ENCODE measurements at regions not wholly inside any gene's neighbourhood (a gene's known extent, or its start where the extent isn't known, plus 50 kb on each side); places are given as distances from the start of the nearest gene placed in this dataset.
A peak's percentile ranks its signal among the peaks of the same experiment; 100 is the strongest.

DNA sequence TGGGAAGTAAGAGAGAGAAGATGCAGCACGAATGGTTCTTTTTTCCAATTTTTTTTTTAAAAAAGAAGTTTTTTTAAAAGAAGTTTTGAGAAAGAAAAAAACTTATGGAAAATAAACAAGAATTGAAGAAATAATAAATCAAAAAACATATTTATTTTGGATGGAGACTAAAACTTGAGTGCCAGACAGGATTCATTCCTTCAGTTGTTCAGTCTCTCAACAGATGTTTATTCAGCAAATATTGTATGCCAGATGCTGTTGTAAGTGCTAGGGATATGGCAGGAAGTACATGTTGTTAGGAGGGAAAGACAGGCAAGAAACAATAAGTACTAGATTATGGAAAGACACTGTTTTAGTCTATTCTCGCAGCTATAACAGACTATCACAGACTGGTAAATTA, 750.7 kb upstream of the PHF14 start:
- Histone ChIP-seq H3K79me2 (ENCODE audit: control insufficient read depth, insufficient read depth, low read length) (no peaks in the 10 kb centered on the region), H2AK5ac (ENCODE audit: low read length) (no peak overlapping the region), H3K56ac (ENCODE audit: low read length) (no peak overlapping the region), H4K8ac (ENCODE audit: low read depth, low read length) (no peak overlapping the region), H2BK5ac (ENCODE audit: low read length) (no peak overlapping the region), H3K4ac (ENCODE audit: low read depth, low read length) (no peak overlapping the region), H3K18ac (ENCODE audit: low read length) (no peak overlapping the region), H3K36me3 (ENCODE audit: control insufficient read depth, insufficient read depth, low read length) (no peaks in the 10 kb centered on the region), H4K5ac (ENCODE audit: low read length) (no peak overlapping the region), H3K9ac (ENCODE audit: low read length) (no peak overlapping the region), H3K4me1 (ENCODE audit: control insufficient read depth, low read depth, low read length) (no peaks in the 10 kb centered on the region), H3K4me2 (ENCODE audit: low read length) (no peak overlapping the region), H3K4me3 (ENCODE audit: low read length) (no peak overlapping the region), H3K27ac (ENCODE audit: low read depth, low read length) (no peak overlapping the region), H2BK15ac (replicated peaks; ENCODE audit: low read depth) (no peak overlapping the region), H3K27me3 (ENCODE audit: insufficient read depth, low read length, poor library complexity) (no peaks in the 10 kb centered on the region), H3K23ac (ENCODE audit: low read length) (no peak overlapping the region), H2BK120ac (ENCODE audit: low read depth, low read length) (no peak overlapping the region), H3K79me1 (ENCODE audit: low read length) (no peaks in the 10 kb centered on the region)
- WGBS (ENCODE audit: extremely low coverage, insufficient coverage, low lambda C conversion rate): 100% methylated on average over 1 of the region's 2 CpGs
- DNase-seq: no peak

DNA sequence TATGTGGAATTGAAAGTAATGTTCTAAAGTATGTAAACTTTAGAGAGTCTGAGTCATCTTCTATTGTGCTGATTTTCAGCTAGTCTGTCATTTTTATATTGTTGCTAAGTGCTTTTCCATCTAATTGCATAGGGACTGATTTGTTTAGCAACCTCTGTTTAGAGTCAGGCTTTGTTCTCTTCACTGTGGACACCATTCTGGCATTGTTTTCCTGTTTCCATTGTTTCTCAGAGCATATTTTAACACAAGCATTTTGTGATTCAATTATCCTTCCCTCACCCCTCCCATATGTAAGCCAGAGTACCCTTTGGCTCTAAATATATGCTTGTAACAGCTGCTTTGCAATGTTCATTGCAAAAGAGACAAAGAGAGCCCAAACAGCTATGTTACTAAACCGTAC, 748.4 kb upstream of the PHF14 start:
- Histone ChIP-seq H2BK120ac (ENCODE audit: low read depth, low read length) (no peak overlapping the region), H3K4me2 (ENCODE audit: low read length) (no peak overlapping the region), H3K4me1 (ENCODE audit: control insufficient read depth, low read depth, low read length) (no peaks in the 10 kb centered on the region), H3K23ac (ENCODE audit: low read length) (no peak overlapping the region), H3K27me3 (ENCODE audit: insufficient read depth, low read length, poor library complexity) (no peaks in the 10 kb centered on the region), H2AK5ac (ENCODE audit: low read length) (no peak overlapping the region), H4K5ac (ENCODE audit: low read length) (no peak overlapping the region), H3K56ac (ENCODE audit: low read length) (no peak overlapping the region), H3K4me3 (ENCODE audit: low read length) (no peak overlapping the region), H3K9ac (ENCODE audit: low read length) (no peak overlapping the region), H3K36me3 (ENCODE audit: control insufficient read depth, insufficient read depth, low read length) (no peaks in the 10 kb centered on the region), H3K79me2 (ENCODE audit: control insufficient read depth, insufficient read depth, low read length) (no peaks in the 10 kb centered on the region), H2BK5ac (ENCODE audit: low read length) (no peak overlapping the region), H3K18ac (ENCODE audit: low read length) (no peak overlapping the region), H3K27ac (ENCODE audit: low read depth, low read length) (no peak overlapping the region), H2BK15ac (replicated peaks; ENCODE audit: low read depth) (no peak overlapping the region), H4K8ac (ENCODE audit: low read depth, low read length) (no peak overlapping the region), H3K79me1 (ENCODE audit: low read length) (no peaks in the 10 kb centered on the region), H3K4ac (ENCODE audit: low read depth, low read length) (no peak overlapping the region)
- WGBS (ENCODE audit: extremely low coverage, insufficient coverage, low lambda C conversion rate): no CpG with 5 or more reads among the region's 1 CpG
- no peak for DNase-seq

DNA sequence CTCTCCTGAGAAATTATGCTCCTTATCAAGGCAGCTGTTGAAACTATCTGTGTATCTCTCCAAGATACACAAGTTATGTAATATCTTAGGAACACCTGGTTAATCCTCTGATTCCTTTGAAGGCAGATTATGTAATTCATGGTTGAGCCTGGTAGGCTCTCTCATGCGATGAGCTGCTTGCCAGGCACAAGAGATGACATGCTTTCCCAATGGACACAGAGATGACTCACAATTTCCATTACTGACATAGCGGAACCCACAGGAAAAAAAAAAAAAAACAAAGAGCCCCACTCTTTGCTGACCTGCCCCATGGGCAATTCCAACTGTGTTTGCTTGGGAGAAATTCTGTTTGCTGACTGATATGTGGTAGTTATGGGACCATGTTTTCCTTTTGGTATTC, 736.4 kb upstream of the PHF14 start:
- H3K18ac ChIP-seq (ENCODE audit: low read length): no peak overlapping the region
- no peak overlapping the region for H3K23ac ChIP-seq (ENCODE audit: low read length)
- H3K4ac ChIP-seq (ENCODE audit: low read depth, low read length): no peak overlapping the region
- no peaks in the 10 kb centered on the region for H3K27me3 ChIP-seq (ENCODE audit: insufficient read depth, low read length, poor library complexity)
- H2BK15ac ChIP-seq (replicated peaks; ENCODE audit: low read depth): no peak overlapping the region
- H3K4me1 ChIP-seq (ENCODE audit: control insufficient read depth, low read depth, low read length): peaks cover 2% of the 10 kb centered on the region
- H3K36me3 ChIP-seq (ENCODE audit: control insufficient read depth, insufficient read depth, low read length): no peaks in the 10 kb centered on the region
- H3K9ac ChIP-seq (ENCODE audit: low read length): no peak overlapping the region
- H3K4me3 ChIP-seq (ENCODE audit: low read length): no peak overlapping the region
- no peak overlapping the region for H2AK5ac ChIP-seq (ENCODE audit: low read length)
- H3K4me2 ChIP-seq (ENCODE audit: low read length): no peak overlapping the region
- no peak overlapping the region for H3K56ac ChIP-seq (ENCODE audit: low read length)
- H3K27ac ChIP-seq (ENCODE audit: low read depth, low read length): no peak overlapping the region
- H3K79me2 ChIP-seq (ENCODE audit: control insufficient read depth, insufficient read depth, low read length): no peaks in the 10 kb centered on the region
- no peak overlapping the region for H2BK120ac ChIP-seq (ENCODE audit: low read depth, low read length)
- H3K79me1 ChIP-seq (ENCODE audit: low read length): no peaks in the 10 kb centered on the region
- DNase-seq: peak; percentile 73
- no peak overlapping the region for H4K8ac ChIP-seq (ENCODE audit: low read depth, low read length)
- no peak overlapping the region for H4K5ac ChIP-seq (ENCODE audit: low read length)
- no peak overlapping the region for H2BK5ac ChIP-seq (ENCODE audit: low read length)
- WGBS (ENCODE audit: extremely low coverage, insufficient coverage, low lambda C conversion rate): no CpG with 5 or more reads among the region's 2 CpGs

DNA sequence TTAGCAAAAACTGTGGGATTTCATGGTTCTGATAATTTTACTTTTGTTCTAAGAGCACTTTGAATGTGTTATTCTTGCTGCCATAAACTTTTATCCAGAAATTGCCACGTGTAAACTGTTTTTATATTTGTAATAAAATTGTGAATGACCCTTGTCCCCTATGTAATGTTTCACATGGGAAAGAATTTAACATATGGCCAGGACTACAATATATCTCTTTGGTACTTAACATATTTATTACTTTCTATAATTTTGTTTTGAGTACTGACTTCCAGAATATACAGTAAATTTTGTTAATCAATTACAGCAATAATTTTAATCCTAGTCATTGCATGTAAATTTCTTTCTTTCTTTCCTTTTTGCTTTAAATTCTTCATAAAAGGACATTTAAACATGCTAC, 735.0 kb upstream of the PHF14 start:
- Histone ChIP-seq H4K8ac (ENCODE audit: low read depth, low read length) (no peak overlapping the region), H3K9ac (ENCODE audit: low read length) (no peak overlapping the region), H3K4me3 (ENCODE audit: low read length) (no peak overlapping the region), H2BK5ac (ENCODE audit: low read length) (no peak overlapping the region), H3K27me3 (ENCODE audit: insufficient read depth, low read length, poor library complexity) (no peaks in the 10 kb centered on the region), H3K79me2 (ENCODE audit: control insufficient read depth, insufficient read depth, low read length) (no peaks in the 10 kb centered on the region), H2BK15ac (replicated peaks; ENCODE audit: low read depth) (no peak overlapping the region), H3K36me3 (ENCODE audit: control insufficient read depth, insufficient read depth, low read length) (no peaks in the 10 kb centered on the region), H2BK120ac (ENCODE audit: low read depth, low read length) (no peak overlapping the region), H2AK5ac (ENCODE audit: low read length) (no peak overlapping the region), H3K4ac (ENCODE audit: low read depth, low read length) (no peak overlapping the region), H4K5ac (ENCODE audit: low read length) (no peak overlapping the region), H3K4me1 (ENCODE audit: control insufficient read depth, low read depth, low read length) (peaks cover 2% of the 10 kb centered on the region), H3K56ac (ENCODE audit: low read length) (no peak overlapping the region), H3K27ac (ENCODE audit: low read depth, low read length) (no peak overlapping the region), H3K79me1 (ENCODE audit: low read length) (no peaks in the 10 kb centered on the region), H3K18ac (ENCODE audit: low read length) (no peak overlapping the region), H3K4me2 (ENCODE audit: low read length) (no peak overlapping the region), H3K23ac (ENCODE audit: low read length) (no peak overlapping the region)
- no peak for DNase-seq
- WGBS (ENCODE audit: extremely low coverage, insufficient coverage, low lambda C conversion rate): no CpG with 5 or more reads among the region's 1 CpG

DNA sequence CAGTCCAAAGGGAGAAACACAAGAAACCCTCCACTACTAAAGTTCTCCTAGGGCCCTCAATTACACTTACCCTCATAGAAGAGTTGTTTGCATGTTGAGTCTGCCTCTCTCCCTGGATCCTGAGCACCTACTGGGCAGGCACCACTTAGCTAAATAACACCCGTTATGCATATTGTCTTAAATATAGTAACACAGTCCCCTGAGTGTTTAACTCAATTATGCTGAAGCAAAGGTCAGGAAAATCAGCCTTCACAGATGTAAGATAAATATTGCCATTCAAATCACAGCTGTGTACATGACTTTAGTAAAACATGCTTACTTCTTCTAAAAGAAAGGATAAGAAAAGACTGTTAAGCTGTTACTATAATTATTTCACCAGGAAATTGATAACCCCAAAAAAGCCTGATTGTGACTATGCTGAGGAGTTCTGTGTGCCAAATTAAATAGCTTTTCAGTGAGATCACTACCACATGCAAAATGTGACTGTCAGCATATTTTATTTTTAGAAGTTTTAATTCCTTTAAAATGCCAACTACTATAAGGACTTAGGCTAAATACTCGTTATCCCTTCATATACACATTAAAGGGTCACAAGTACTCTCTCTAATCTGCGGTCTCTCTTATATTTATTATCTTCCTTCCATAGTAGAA, 733.9 kb upstream of the PHF14 start:
- Histone ChIP-seq H4K5ac (ENCODE audit: low read length) (no peak overlapping the region), H2AK5ac (ENCODE audit: low read length) (no peak overlapping the region), H3K4ac (ENCODE audit: low read depth, low read length) (no peak overlapping the region), H2BK15ac (replicated peaks; ENCODE audit: low read depth) (no peak overlapping the region), H3K4me2 (ENCODE audit: low read length) (no peak overlapping the region), H3K23ac (ENCODE audit: low read length) (no peak overlapping the region), H3K9ac (ENCODE audit: low read length) (no peak overlapping the region), H3K4me1 (ENCODE audit: control insufficient read depth, low read depth, low read length) (peaks cover 2% of the 10 kb centered on the region), H3K4me3 (ENCODE audit: low read length) (no peak overlapping the region), H3K18ac (ENCODE audit: low read length) (no peak overlapping the region), H3K79me2 (ENCODE audit: control insufficient read depth, insufficient read depth, low read length) (no peaks in the 10 kb centered on the region), H3K79me1 (ENCODE audit: low read length) (no peaks in the 10 kb centered on the region), H3K36me3 (ENCODE audit: control insufficient read depth, insufficient read depth, low read length) (no peaks in the 10 kb centered on the region), H4K8ac (ENCODE audit: low read depth, low read length) (no peak overlapping the region), H2BK120ac (ENCODE audit: low read depth, low read length) (no peak overlapping the region), H2BK5ac (ENCODE audit: low read length) (no peak overlapping the region), H3K27ac (ENCODE audit: low read depth, low read length) (no peak overlapping the region), H3K27me3 (ENCODE audit: insufficient read depth, low read length, poor library complexity) (no peaks in the 10 kb centered on the region), H3K56ac (ENCODE audit: low read length) (no peak overlapping the region)
- DNase-seq: no peak
- no CpG with 5 or more reads among the region's 3 CpGs for WGBS (ENCODE audit: extremely low coverage, insufficient coverage, low lambda C conversion rate)

DNA sequence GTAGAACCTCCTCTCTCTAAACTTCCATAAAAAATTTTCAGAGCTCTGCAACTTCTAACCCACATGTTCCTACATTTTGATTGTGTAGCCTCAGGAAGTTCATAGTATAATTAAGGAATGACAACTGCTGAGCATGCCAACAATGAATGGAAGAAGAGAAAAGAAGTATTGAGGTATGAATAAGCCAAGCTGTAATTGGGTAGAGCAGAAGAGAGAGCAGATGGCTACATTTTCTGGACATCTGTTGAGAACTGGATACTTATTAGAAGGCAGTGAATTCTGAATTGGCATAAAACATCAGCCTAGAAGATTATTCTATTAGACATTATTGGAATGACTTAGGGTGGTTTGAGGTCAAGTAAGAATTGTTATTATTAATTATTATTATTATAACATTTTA, 728.3 kb upstream of the PHF14 start:
- Histone ChIP-seq H3K79me1 (ENCODE audit: low read length) (no peaks in the 10 kb centered on the region), H3K18ac (ENCODE audit: low read length) (no peak overlapping the region), H3K4me1 (ENCODE audit: control insufficient read depth, low read depth, low read length) (no peaks in the 10 kb centered on the region), H3K27me3 (ENCODE audit: insufficient read depth, low read length, poor library complexity) (no peaks in the 10 kb centered on the region), H3K9ac (ENCODE audit: low read length) (no peak overlapping the region), H2AK5ac (ENCODE audit: low read length) (no peak overlapping the region), H2BK5ac (ENCODE audit: low read length) (no peak overlapping the region), H4K8ac (ENCODE audit: low read depth, low read length) (no peak overlapping the region), H3K4me2 (ENCODE audit: low read length) (no peak overlapping the region), H2BK120ac (ENCODE audit: low read depth, low read length) (no peak overlapping the region), H3K4ac (ENCODE audit: low read depth, low read length) (no peak overlapping the region), H4K5ac (ENCODE audit: low read length) (no peak overlapping the region), H3K56ac (ENCODE audit: low read length) (no peak overlapping the region), H3K27ac (ENCODE audit: low read depth, low read length) (no peak overlapping the region), H3K79me2 (ENCODE audit: control insufficient read depth, insufficient read depth, low read length) (no peaks in the 10 kb centered on the region), H2BK15ac (replicated peaks; ENCODE audit: low read depth) (no peak overlapping the region), H3K23ac (ENCODE audit: low read length) (no peak overlapping the region), H3K4me3 (ENCODE audit: low read length) (no peak overlapping the region), H3K36me3 (ENCODE audit: control insufficient read depth, insufficient read depth, low read length) (no peaks in the 10 kb centered on the region)
- no peak for DNase-seq
